ENCODE measurements at regions not wholly inside any gene's neighbourhood (a gene's known extent, or its start where the extent isn't known, plus 50 kb on each side); places are given as distances from the start of the nearest gene placed in this dataset.

- no peaks in the 10 kb centered on the region for H3K79me2 ChIP-seq (ENCODE audit: insufficient read depth, low read length)
- no peak for TF ChIP-seq CTCF (IDR thresholded peaks at IDR 0.05; ENCODE audit: extremely low read depth, low read depth, low read length)
- H3K4me3 ChIP-seq (ENCODE audit: insufficient read depth, low read length), result no peak overlapping the region
- no peaks in the 10 kb centered on the region for H3K9me3 ChIP-seq (ENCODE audit: low read depth, low read length)
- H2AFZ ChIP-seq (ENCODE audit: low read length), result no peak overlapping the region
- H3K4me2 ChIP-seq (ENCODE audit: insufficient read depth, low read length), result no peak overlapping the region
- no peak for DNase-seq (ENCODE audit: insufficient read length, low spot score, missing footprints)
- no peaks in the 10 kb centered on the region for H4K20me1 ChIP-seq (ENCODE audit: insufficient read depth, low read length)
- no peaks in the 10 kb centered on the region for H3K36me3 ChIP-seq (ENCODE audit: insufficient read depth, low read length)
- no peaks in the 10 kb centered on the region for H3K4me1 ChIP-seq (ENCODE audit: insufficient read depth, low read length)
- H3K27me3 ChIP-seq (ENCODE audit: insufficient read depth, low read length), result peaks cover 39% of the 10 kb centered on the region
- H3K27ac ChIP-seq (ENCODE audit: low read depth, low read length), result no peak overlapping the region
Measured at GRCh38 chr9:126156898-126157297, 169.7 kb upstream of the MVB12B start.

GRCh38 chr9:126157423-126157822 lies 169.2 kb upstream of the MVB12B start:
- H4K20me1 ChIP-seq (ENCODE audit: insufficient read depth, low read length), result no peaks in the 10 kb centered on the region
- no peak overlapping the region for H2AFZ ChIP-seq (ENCODE audit: low read length)
- peaks cover 34% of the 10 kb centered on the region for H3K27me3 ChIP-seq (ENCODE audit: insufficient read depth, low read length)
- no peaks in the 10 kb centered on the region for H3K36me3 ChIP-seq (ENCODE audit: insufficient read depth, low read length)
- H3K4me1 ChIP-seq (ENCODE audit: insufficient read depth, low read length), result no peaks in the 10 kb centered on the region
- no peak overlapping the region for H3K27ac ChIP-seq (ENCODE audit: low read depth, low read length)
- no peaks in the 10 kb centered on the region for H3K9me3 ChIP-seq (ENCODE audit: low read depth, low read length)
- TF ChIP-seq CTCF (IDR thresholded peaks at IDR 0.05; ENCODE audit: extremely low read depth, low read depth, low read length), result no peak
- H3K79me2 ChIP-seq (ENCODE audit: insufficient read depth, low read length), result no peaks in the 10 kb centered on the region
- H3K4me2 ChIP-seq (ENCODE audit: insufficient read depth, low read length), result no peak overlapping the region
- H3K4me3 ChIP-seq (ENCODE audit: insufficient read depth, low read length), result no peak overlapping the region
- DNase-seq (ENCODE audit: insufficient read length, low spot score, missing footprints), result no peak

- no peak for TF ChIP-seq CTCF (IDR thresholded peaks at IDR 0.05; ENCODE audit: extremely low read depth, low read depth, low read length)
- H3K4me2 ChIP-seq (ENCODE audit: insufficient read depth, low read length), result no peak overlapping the region
- H2AFZ ChIP-seq (ENCODE audit: low read length), result no peak overlapping the region
- no peak for DNase-seq (ENCODE audit: insufficient read length, low spot score, missing footprints)
- H3K79me2 ChIP-seq (ENCODE audit: insufficient read depth, low read length), result no peaks in the 10 kb centered on the region
- H4K20me1 ChIP-seq (ENCODE audit: insufficient read depth, low read length), result no peaks in the 10 kb centered on the region
- H3K27me3 ChIP-seq (ENCODE audit: insufficient read depth, low read length), result peaks cover 30% of the 10 kb centered on the region
- H3K4me3 ChIP-seq (ENCODE audit: insufficient read depth, low read length), result no peak overlapping the region
- no peak overlapping the region for H3K27ac ChIP-seq (ENCODE audit: low read depth, low read length)
- no peaks in the 10 kb centered on the region for H3K9me3 ChIP-seq (ENCODE audit: low read depth, low read length)
- H3K4me1 ChIP-seq (ENCODE audit: insufficient read depth, low read length), result no peaks in the 10 kb centered on the region
- no peaks in the 10 kb centered on the region for H3K36me3 ChIP-seq (ENCODE audit: insufficient read depth, low read length)
Measured at GRCh38 chr9:126157826-126158587, 168.6 kb upstream of the MVB12B start.

- Histone ChIP-seq H3K4me1 (ENCODE audit: insufficient read depth, low read length) (no peaks in the 10 kb centered on the region), H3K4me3 (ENCODE audit: insufficient read depth, low read length) (no peak overlapping the region), H2AFZ (ENCODE audit: low read length) (no peak overlapping the region), H4K20me1 (ENCODE audit: insufficient read depth, low read length) (no peaks in the 10 kb centered on the region), H3K27me3 (ENCODE audit: insufficient read depth, low read length) (peaks cover 30% of the 10 kb centered on the region), H3K36me3 (ENCODE audit: insufficient read depth, low read length) (no peaks in the 10 kb centered on the region), H3K27ac (ENCODE audit: low read depth, low read length) (no peak overlapping the region), H3K9me3 (ENCODE audit: low read depth, low read length) (no peaks in the 10 kb centered on the region), H3K79me2 (ENCODE audit: insufficient read depth, low read length) (no peaks in the 10 kb centered on the region), H3K4me2 (ENCODE audit: insufficient read depth, low read length) (no peak overlapping the region)
- TF ChIP-seq CTCF (IDR thresholded peaks at IDR 0.05; ENCODE audit: extremely low read depth, low read depth, low read length), result no peak
- DNase-seq (ENCODE audit: insufficient read length, low spot score, missing footprints), result peak; percentile 44
Measured at GRCh38 chr9:126158588-126159429, 167.8 kb upstream of the MVB12B start.

All from osteoblast (primary cell).